HG02763 (cell line): ENCODE measurements at regions not wholly inside any gene's neighbourhood (a gene's known extent, or its start where the extent isn't known, plus 50 kb on each side); places are given as distances from the start of the nearest gene placed in this dataset.
A peak's percentile ranks its signal among the peaks of the same experiment; 100 is the strongest.

Source experiments
- ATAC-seq: cut with Tn5 transposase; IDR thresholded peaks from one replicate; pipeline ENCODE4 v1.9.1; 2021; ENCODE audit warnings: mild to moderate bottlenecking, moderate library complexity; ENCODE audit not compliant: unreplicated experiment

DNA sequence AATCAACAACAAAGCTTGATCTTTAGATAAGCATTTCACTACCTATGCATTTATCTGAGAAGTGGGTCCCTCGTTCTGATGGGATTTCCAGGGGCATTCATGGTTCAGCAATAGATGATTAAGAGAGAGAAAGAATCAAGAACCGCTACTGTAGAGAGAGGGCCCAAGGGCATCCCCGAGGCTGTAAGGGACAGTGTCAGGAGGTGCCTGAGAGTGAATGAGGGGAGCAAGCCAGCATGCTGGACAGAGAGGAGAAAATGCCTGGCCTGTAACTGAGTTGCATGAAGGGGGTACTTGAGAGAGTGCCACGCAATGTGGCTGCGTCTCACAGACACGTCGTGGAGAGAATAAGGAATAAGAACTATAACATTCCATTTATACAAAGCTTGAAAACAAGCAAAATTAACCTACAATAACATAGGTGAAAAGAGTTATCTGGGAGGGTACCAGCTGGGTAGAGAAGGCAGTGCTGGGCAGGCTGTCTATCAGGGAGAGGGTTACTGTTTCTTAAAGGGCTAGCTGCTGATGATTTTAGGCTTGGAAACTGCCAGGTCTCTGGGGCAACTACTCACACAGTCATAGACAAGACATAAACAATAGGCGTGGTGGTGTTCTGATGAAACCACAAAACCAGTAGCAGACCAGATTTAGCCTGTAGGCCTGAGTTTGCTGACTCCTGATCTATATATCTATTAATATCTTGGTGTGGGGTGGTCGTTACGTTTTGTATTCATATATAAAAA is 374.6 kb upstream of the CFAP20DC start:
- no peak for ATAC-seq

DNA sequence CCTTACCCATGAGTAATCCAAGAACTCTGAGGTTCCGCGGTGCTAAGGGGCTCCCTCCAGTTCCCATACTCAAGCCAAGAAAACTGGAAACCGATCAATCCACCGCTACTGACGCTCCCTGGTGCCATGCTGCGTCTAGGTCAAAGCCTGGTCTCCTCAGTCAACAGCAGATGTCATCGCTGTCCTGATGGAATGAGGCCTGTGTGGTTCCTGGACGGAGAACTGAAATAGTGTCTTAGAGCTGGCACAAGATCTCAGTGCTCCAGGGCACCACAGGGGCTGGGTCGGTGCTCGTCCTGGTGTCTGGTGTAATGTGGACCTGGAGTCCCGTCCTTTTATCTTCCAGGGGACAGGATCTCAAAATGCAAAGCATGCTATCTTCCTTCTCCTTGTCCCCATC is 373.9 kb upstream of the CFAP20DC start:
- ATAC-seq: no peak

DNA sequence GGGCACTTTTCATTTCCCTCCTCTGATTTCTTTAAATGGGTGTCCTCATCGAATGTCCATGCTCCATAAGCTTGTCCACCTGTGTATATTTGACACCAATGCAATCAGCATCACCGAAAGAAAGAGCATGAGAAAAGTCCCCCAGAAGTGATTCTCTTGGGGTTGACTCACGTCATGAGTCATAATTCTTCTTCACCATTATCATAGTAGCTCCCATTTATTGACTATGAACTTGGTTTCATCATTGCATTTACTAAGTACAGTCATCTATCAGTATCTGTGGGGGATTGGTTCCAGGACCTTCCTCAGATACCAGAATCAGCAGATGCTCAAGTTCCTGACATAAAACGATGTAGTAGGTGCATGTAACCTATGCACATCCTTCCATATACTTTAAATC is 372.5 kb upstream of the CFAP20DC start:
- ATAC-seq: no peak

DNA sequence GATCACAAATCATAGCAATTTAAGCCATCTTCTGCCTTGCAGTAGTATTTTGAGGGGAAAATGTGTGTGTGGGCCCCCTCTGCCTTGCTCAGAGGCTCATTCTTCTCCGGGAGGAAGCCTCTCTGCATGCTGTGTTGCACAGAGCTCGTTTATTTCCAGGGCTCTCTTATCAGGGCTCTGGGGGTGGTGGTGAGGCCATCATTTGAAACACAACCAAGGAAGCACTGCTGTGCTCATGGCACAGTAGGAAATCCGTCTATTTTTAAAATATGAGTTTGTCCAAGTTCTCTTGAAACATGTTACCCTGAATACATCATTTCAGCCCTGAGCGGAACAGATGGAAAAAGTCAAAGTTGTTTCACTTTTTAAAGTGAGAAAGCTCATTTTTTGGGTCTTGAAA is 369.0 kb upstream of the CFAP20DC start:
- ATAC-seq: no peak

DNA sequence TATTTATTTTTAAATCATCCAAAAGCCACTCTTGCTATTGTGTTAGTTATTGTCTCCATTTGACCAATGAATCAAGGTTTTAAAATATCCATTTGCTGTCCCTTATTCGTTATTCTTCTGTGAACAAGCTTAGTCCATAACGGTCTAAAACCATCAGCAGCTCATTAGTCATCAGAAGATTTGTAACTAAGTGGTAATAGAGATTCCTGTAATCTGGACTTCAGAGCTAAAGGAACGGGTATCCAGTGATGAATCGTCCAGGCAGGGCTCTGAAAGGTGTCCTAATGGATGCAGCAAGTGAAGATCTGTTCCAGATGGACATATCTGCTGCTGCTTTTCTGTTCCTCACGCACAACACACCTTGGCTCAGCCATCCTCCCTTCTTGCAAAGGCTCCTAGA is 362.7 kb upstream of the CFAP20DC start:
- ATAC-seq: no peak

DNA sequence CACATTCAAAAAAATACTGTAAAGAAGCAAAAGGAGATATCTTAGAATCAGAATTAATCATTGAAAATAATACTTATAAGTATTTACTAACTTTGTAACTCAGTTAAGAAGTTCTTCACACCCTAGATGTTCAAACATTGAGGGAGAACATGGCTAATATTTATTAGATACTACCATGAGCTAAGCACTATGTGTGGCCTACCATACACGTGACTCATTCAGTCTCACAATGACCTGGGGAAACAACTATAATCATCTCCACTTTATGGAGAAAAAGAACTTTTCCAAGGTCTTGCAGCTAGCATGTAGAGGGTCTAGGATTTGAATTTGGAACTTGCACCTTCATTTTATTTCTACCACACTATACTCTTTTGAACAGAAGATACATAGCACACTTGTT is 361.9 kb upstream of the CFAP20DC start:
- no peak for ATAC-seq

DNA sequence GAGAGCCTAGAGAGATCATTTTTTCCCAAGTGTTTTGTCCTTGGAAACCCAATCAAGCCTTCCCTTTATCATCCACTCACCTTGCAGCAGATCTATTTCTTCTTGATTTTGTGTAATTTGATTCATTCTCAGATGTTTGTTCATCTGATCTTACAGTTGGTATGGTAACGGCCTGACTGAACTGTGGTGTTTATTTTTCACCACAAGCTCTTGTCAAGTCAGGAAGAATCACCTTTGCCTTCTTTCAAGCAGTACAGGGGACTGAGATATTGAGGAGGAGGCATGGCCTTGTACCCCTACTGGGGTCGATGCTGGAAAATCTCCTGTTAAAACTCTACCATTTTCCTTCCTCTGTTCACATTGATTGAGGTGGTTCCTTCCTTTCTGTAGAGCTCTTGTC is 361.4 kb upstream of the CFAP20DC start:
- ATAC-seq: no peak

DNA sequence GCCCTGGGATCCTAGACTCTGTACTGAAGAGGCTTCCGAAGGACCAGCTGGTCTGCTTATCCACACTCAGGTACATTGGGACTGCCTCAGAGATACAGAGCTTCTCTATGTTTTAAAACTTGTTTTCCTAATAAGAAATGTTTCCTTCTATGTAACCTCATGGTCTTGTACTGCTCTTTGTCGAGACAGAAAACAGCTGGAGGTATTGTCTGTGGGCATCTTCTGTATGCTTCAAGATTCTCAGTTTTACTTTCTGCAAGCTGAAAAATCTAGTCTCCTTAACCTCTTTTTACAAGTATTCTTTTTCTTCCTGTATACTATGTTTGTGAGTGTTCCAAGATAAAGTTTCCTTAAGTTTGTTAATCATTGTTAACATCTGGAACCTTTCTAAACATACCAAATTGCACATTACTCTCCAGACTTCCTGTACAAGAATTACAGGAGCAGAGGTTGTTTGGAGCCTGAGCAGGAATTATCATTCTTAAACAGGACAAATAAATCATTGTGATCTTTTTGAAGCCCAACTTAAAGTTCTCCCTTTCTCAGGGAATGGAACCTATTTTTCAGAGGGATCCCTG is 358.3 kb upstream of the CFAP20DC start:
- ATAC-seq: peak; percentile 62

DNA sequence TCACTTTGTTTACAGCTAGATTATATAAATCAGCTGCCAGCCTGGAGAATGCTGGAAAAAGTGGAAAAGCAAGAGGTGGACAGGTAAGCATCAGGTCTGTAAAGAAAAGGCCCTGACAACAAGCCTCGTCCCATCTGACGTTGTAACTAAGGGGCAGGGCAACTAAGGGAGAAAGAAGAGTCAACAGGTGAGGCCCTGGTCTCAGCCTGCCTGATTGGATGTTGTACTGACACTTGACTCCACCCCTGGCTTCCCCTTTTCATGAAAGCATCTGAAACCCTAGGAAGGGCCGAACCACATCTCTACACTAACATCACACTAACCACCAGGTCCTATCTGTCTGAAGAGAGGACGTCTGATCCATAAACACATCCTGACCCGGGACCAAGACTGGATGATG is 357.6 kb upstream of the CFAP20DC start:
- no peak for ATAC-seq

DNA sequence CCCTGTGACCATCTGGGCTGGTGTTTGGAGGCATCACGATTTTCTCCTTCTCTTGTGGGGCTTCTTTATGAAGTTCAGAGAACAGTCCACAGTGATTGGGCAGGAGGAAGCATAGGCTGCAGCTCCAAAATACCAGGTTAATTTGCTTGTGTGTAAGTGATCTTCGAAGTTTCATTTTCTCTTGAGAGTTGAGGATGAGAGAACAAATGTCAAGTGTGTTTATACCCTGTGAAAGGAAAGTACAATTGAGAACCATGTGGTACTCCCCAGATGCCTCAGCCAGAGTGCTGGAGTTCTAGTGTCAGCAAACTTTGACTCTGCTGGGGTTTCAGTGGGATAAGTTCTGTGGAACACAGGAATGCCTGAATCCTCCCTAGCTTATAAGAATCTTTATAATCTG is 357.1 kb upstream of the CFAP20DC start:
- ATAC-seq: peak; percentile 83

DNA sequence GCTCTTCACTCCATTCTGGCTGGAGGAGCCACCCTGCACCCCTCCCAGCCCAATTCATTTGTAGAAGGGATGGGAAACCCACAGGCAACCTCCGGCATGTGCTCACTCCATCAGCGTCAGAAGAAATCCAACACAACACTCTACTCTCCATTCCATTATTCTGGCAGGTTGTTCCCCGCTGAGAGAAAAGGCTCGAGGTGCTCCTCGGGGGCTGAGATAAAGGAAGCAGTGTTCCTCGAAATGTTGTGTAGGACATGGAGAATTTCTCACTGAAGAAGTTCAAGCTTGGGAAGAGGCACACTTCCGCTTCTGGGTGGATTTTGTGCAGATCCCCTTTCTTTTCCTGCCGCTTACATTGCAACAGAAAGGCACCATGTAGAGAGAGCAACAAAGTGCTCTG is 355.0 kb upstream of the CFAP20DC start:
- no peak for ATAC-seq

DNA sequence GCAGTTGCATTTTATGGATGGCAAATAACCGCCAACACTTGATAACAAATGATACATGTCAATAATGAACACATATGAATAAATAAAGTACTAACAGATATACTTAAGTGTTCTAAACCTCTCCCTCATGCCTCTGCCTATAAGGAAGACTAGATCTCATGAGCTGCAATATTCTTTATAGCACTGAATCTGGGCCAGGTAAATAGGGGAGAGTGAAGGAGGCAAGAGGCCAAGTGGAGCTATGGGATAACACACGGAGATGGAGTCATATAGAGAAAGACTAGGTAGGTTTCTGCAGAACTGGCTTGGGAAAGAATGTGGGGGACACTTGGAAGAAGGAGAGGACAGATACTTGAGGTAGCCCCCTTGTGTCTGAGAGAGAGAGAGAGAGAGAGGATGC is 354.2 kb upstream of the CFAP20DC start:
- no peak for ATAC-seq

DNA sequence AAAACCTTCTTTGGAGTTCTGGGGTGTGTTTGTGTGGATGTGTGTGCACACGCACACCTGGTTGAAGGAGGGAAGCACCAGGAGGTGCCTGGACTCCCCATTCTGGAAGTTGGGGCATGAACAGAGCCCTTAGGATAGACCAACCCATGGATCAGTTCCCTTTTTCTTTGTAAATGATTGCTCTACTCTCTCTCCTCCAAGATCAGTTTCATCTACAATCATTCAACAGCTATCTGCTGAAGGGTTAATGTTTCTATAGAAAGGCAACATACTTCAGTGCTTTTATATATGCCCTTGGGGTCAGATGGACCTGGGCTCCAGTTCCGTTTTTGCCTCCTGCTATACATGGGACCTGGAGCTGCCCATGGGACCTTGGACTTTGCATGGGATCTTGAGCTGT is 352.1 kb upstream of the CFAP20DC start:
- no peak for ATAC-seq

DNA sequence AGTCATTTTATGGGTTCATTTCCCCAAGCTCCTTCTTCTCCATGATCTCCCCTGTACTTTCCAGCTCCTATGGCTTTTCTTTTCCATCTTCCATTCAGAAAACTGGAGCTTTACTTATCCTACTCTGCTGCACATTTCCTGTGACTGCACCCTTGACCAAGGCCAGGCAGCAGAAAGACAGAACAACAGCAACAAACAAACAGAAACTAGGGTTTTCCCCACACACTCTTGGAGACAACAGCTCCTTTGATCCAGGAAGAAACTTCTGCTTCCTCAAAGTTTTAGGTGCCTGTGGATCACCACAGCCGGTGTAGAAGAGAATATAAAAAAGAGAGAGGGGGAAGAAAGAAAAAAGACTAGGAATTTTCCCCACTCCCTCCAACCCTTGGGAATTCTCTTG is 342.3 kb upstream of the CFAP20DC start:
- no peak for ATAC-seq

DNA sequence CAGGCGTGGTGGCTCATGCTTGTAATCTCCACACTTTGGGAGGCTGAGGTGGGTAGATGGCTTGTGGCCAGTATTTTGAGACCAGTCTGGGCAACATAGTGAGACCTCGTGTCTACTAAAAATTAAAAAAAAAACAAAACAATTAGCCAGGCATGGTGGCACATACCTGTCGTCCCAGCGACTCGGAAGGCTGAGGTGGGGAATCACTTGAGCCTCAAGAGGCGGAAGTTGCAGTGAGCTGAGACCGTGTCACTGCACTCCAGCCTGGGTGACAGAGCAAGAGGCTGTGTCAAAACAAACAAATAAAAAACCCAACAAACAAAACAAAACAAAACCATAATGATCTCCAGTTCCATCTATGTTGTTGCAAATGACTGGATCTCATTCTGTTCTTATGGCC is 341.3 kb upstream of the CFAP20DC start:
- ATAC-seq: no peak

DNA sequence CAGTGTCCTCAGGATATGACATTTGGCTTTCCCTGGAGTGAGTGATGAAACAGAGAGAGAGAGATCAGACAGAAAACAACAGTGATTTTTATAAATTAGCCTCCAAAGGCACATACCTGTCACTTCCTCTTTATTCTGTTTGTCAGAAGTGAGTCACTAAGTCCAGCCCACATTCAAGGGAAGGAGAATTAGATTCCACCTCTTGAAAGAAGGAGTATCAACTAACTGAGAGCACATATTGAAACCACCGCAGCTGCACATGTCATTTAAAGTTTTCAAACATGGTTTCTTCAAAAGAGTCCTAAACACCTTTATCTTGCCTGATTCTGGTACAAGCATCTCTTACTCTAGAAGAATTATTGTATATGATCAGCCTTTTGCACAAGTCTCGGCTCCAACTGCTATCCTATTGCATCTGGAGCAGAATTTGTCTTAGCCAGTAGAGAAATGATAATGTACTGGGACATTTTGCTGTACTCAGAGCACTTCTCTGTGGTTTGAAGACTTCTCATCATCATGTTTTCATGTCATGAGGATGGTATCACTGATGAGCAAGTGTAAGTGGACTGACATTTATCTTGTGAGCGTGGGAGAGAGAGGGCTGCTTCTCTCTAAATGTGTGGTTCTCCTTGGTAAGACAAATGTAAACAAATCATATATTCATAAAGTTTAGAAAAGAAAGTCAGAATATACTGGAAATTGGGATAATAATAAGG is 338.9 kb upstream of the CFAP20DC start:
- no peak for ATAC-seq

DNA sequence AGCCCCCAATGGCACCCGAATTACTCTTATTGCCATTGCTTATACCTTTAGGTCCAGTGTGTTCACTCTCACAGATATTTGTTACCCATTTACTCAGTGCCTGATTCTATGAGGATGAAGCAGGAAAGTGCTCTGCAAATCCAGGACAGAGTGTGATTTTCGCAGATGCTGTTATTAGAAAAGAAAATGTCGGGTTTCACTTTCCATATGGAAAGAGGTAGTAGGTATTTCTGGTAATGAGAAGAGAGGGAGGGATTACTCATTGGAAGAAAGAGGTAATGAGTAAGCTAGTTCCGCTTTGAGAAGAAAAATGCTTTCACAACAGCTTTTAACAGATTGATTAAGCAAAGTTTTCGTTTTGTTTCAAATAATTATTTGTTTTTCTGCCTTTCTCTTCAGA is 336.3 kb upstream of the CFAP20DC start:
- peak; percentile 71 for ATAC-seq

DNA sequence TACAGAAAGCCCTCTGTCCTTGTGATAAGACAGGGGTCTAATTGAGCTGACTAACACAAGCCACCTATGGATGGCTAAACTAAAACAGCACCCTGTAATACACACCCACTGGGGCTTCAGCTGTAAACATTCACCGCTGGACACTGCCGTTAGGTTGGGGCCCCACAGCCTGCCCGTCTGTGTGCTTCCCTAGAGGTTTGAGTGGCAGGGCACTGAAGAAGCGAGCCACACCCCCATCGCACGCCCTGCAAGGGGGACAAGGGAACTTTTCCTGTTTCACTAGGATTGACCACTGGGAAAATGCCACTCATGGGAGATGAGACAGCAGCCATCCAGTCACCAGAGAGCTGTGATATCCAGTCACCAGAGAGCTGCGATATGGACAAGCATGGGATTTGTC is 335.7 kb upstream of the CFAP20DC start:
- no peak for ATAC-seq

DNA sequence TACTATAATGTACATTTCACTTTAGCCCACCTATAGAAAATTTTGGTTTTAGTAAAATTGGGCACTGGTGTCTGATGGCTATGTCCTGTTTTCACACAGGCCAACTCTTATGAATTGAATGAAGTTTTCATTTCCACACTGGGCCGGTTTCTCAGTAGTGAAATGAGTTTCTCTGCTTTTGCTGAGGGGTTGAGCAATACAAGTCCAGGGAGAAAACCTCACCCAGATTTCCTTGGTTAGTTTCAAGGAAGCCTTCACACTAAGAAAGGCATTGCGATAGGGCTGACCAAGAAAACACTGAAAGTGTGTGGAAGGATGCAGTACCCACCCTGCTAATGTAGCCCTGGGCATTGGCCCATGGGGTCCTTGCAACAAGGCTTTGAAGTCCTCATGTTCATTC is 331.5 kb upstream of the CFAP20DC start:
- ATAC-seq: peak; percentile 49

DNA sequence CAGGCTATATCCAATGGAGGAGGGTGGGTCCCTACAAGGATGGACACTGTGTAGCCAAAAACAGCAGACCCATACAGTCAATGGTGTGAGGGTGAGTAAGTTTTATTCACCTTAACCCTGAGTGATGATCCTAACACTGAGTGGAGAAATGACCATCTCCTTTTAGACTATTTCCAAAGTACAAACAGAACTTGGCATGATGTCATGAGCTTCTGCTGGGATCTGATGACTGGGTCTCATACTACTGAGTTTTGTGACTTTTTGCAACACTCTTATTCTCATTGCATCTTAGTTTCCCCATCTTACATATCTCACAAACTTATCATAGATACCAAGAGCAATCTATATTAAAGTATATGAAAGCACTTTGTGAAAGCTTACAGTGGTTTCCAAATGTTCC is 330.3 kb upstream of the CFAP20DC start:
- ATAC-seq: no peak

DNA sequence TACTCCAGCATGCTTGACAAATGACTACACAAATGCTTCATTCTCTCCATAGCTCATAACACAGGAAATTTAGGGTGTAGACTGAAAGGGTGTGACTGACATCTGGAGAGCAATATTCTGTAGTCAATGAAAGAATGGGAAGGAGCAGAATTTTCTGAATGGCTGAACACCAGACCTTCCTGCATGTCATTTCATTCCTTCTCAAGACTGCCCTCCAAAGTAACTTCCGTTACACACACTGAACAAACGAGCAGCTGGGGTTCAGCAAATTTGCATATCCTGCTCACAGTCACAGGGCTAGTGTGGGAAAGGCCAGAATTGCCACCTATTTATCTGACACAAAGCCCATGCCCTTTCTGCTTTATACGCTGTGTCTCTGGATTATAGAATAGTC is 325.0 kb upstream of the CFAP20DC start:
- ATAC-seq: peak; percentile 100

DNA sequence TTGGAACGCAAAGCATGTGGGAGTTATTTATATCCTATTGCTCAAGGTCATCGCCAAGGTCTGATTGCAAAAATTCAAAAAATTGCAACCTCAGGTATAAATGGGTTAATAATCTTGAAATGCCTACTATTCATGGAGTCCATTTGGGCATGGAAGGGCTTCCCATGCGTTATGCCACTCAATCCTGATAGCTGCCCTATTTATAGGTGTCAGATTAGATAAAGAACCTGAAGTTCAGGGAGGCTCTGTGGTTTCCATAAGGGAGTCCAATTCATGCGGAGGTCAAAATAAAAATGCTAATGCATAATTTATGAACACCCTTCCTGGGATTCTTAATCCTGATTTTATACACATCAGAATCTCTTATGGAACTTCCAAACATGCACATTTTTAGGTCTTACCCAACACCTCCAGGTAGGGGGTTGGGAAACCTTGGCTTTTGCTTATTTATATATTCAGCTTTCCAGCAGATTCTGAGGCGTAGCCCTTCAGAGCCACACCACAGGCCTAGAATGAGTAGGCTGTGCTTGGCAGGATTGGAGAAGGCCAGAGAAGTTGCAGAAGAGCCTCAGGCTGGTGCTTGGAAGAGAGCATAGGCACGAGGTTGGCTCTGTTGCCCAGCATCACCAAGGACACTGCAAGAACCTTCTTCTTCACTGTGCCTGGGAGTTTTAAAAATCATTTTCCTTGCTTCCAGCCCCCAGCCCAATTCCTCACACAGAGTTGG is 324.4 kb upstream of the CFAP20DC start:
- no peak for ATAC-seq
